Spinal cord (tissue), 9 donors: ENCODE measurements at regions not wholly inside any gene's neighbourhood (a gene's known extent, or its start where the extent isn't known, plus 50 kb on each side); places are given as distances from the start of the nearest gene placed in this dataset.
"Not testable (repeated sequence)": the region's sequence is repeated elsewhere in the genome, so short reads cannot be mapped to it uniquely, and the experiment has no call there.

ENCODE experiments used
- DNase-seq, 6 donors: peaks; one replicate each; pipeline versions ENCODE4 v3.0.0 to v3.0.0-alpha.2; 2013 to 2015; ENCODE audit warnings: low spot score in 6 of 6, low read depth in 4 of 6
- H3K27ac ChIP-seq: one replicate; pipeline ENCODE4 v1.5.1; 2013; ENCODE audit warnings: low read depth, low read length, control low read depth
- H3K27me3 ChIP-seq: one replicate; pipeline ENCODE4 v1.6.1; 2013; ENCODE audit warnings: low read length; ENCODE audit not compliant: control insufficient read depth, insufficient read depth
- H3K36me3 ChIP-seq: one replicate; pipeline ENCODE4 v1.6.1; 2013; ENCODE audit warnings: low read length; ENCODE audit not compliant: control insufficient read depth, insufficient read depth
- H3K4me1 ChIP-seq: one replicate; pipeline ENCODE4 v1.6.1; 2013; ENCODE audit warnings: low read length; ENCODE audit not compliant: control insufficient read depth, insufficient read depth
- H3K4me3 ChIP-seq: one replicate; pipeline ENCODE4 v1.5.1; 2013; ENCODE audit warnings: low read depth, low read length, control low read depth
- H3K9me3 ChIP-seq: one replicate; pipeline ENCODE4 v1.6.1; 2013; ENCODE audit warnings: low read length; ENCODE audit not compliant: control insufficient read depth, insufficient read depth
- WGBS: methylation state at CpG from one replicate; pipeline ENCODE4 v1.1.5; 2013; ENCODE audit warnings: missing lambda C conversion rate; ENCODE audit not compliant: insufficient coverage; 5-methylcytosine and 5-hydroxymethylcytosine counted together
- donor health status: healthy.

DNA sequence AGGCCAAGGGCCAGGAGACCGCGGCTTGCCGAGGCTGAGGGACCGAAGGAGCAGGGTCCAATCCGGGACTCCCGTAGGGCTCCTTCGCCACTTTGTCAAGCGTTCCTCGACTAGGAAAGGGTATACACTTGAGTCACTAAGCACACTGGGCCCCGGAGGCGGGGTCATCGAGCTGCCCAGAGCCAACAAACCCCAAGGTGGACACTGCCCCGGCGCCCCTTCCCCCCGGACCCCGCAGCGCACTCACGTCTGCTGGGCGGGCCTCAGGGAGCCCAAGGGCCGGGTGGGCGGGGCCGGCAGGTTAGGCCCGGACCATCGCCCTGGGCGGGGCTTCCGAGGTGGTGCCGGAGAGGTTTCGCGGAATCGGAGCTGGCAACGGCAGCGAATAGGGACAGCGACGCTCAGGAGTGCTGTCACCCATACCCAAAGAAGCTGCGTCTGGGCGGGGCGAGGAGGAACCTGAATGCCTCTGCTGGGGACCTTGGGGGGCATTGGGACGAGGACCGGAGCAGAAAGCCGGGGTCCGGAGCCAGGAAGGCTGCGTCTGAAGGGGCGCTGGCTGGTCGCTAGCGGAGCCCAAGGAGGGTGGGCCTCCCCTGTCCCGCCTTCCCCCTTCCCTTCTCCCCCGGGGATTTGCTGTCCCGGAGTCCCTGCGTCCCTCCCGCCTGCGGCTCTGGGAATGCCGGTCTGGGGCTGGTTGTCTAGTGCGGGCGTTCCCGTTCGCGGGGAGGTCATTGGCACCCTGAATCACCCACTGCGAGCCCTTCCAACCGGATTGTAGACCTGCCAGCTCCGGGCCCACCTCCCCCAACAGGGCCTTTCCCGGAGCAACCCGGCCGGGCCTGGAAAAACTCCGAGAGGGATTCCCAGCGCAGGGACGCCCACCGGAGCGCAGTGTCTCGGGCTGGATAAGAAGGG is 118.2 kb upstream of the SMURF2 start:
- Histone ChIP-seq H3K27me3 (peaks cover 60% of the 10 kb centered on the region), H3K4me1 (peaks cover 51% of the 10 kb centered on the region), H3K9me3 (no peaks in the 10 kb centered on the region), H3K36me3 (peaks cover 50% of the 10 kb centered on the region), H3K4me3 (peak overlapping the region; percentile 31), H3K27ac (no peak overlapping the region)
- 13% methylated on average over 66 of the region's 69 CpGs for WGBS
- peak in 2 of 6 donors; percentile 9 to 37 for DNase-seq

DNA sequence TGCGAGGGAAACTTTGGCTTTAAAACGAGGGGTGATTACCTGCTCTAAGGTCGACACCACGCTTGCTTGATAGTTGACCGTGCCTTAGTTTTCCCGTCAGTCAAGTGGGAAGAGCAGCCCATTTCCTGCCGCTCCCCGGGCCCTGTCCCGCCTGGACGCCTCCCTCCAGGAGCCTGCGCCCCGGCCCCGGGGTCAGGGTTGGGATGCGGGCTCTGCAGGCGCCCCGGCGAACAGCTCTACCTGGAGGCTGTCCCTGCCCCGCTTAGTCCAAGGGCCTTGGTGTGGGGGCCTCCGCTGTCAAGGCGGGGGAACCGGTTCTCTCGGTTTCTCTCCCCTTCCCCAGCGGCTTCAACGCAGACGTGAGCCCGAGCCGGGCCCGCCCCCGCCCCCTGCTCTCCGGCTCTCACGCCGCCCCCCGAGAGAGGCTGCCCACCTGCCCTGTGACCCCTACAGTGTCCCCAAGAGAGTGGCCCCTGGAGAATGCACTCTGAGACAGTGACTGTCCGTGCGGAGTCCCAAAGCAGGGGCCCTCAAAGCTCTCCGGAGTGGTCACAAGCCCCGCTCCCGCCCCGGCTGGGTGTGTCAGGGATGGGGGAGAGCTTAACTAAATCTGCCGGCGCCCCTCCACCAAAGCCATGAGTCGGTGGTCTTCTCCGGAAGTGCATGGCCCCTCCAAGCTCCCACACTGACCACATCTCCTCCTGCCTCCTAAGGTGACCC is 117.4 kb upstream of the SMURF2 start:
- peaks cover 42% of the 10 kb centered on the region for H3K36me3 ChIP-seq
- H3K4me3 ChIP-seq: no peak overlapping the region
- no peak for DNase-seq
- no peaks in the 10 kb centered on the region for H3K9me3 ChIP-seq
- H3K4me1 ChIP-seq: peaks cover 51% of the 10 kb centered on the region
- H3K27ac ChIP-seq: no peak overlapping the region
- whole genome bisulfite sequencing: 15% methylated on average over 40 of the region's 43 CpGs
- peaks cover 60% of the 10 kb centered on the region for H3K27me3 ChIP-seq

- peaks cover 51% of the 10 kb centered on the region for H3K4me1 ChIP-seq
- WGBS: 11% methylated on average over 7 of the region's 13 CpGs
- not testable (repeated sequence) for H3K4me3 ChIP-seq
Observed at GRCh38 chr17:64779098-64779375, 116.9 kb upstream of the SMURF2 start.

DNA sequence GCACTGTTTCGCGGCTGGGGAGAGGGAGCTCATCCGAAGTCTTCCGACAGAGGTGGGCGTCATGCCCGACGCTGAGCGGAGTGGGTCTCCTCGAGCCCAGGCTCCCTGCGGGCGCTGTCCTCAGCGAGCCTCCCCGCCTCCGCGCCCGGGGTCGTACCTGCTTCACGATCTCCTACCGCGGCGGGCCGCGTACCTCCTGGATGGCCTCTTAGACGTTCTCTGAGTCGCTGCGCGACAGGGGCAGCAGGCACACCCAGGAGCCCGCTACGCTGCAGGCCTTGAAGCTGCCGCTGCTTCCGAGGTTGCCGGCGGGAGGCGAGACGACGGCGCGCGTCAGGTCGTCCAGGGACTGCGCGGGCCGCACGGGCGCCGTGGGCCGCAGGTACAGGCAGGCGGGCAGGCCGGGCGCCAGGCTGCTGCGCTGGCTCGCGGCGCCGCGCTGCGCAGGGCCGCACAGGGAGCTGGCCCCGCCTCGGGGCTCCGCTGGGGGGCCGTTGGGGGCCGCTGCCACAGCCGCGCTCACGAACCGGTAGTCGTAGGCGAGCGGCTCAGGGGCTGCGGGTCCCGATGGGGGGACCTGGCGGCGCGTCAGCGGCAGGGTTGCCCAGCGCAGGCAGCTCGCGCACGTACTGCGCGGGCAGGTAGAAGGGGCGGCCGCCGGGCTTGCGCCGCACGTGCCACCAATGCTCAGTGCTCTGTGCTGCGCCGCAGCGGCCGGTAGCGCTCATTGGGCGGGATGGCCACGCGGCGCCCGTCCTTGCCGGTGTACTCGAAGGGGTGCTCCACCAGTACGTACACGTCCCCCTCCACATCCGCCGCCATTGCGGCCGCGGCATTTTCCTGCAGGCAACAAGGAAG is 116.4 kb upstream of the SMURF2 start:
- Histone ChIP-seq H3K27ac (no peak overlapping the region), H3K36me3 (peaks cover 35% of the 10 kb centered on the region), H3K4me3 (no peak overlapping the region), H3K9me3 (no peaks in the 10 kb centered on the region), H3K27me3 (peaks cover 53% of the 10 kb centered on the region), H3K4me1 (peaks cover 51% of the 10 kb centered on the region)
- DNase-seq: peak in 2 of 6 donors; percentile 49 to 56
- 3% methylated on average over 107 of the region's 107 CpGs for WGBS

More at GRCh38 chr17:64779098-64779375, 116.9 kb upstream of the SMURF2 start:
- not testable (repeated sequence) for H3K27ac ChIP-seq, DNase-seq, H3K9me3 ChIP-seq
- Histone ChIP-seq H3K36me3 (peaks cover 40% of the 10 kb centered on the region), H3K27me3 (peaks cover 57% of the 10 kb centered on the region)

DNA sequence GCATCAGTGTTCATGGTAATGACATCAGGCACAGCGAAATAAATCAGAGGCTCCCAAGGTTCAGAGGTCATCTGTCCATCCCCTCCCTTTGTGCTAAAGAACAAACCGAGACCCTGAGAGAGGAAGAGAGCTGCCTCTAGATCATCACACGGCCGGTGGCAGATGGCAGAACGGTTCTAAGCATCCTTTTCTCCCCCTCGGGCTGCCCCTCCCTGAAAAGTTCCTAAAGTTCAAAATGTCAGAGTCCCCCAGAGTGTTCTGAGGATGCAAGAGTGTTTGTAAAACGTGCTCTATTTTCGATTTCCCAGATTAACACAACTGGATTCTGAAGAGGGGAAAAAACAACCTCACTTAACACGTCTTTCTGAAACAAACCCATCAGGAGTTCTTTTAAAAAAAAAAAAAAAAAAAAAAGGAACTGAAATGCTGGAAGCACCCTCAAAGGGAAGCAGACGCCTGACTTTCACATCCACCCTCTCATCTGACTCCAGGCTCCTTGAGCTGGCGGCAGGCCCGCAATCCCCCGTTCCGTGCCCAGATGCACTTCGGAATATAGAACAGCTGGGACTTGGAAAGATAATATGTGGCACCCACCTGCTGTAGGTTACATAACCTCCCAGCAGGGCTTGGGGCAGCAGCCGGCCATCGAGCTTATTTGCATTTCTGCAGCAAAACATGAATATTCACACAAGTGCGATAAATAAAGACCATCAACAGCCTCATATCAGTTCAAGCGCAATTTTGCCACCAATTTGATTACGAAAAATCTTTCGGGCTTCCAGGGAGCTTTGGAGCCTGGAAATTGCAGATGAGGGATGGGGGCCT is 115.5 kb upstream of the SMURF2 start:
- WGBS: 17% methylated on average over 13 of the region's 21 CpGs
- H3K4me1 ChIP-seq: peaks cover 51% of the 10 kb centered on the region
- peaks cover 49% of the 10 kb centered on the region for H3K27me3 ChIP-seq
- H3K4me3 ChIP-seq: no peak overlapping the region
- H3K27ac ChIP-seq: no peak overlapping the region
- DNase-seq: peak in 2 of 6 donors; percentile 54 to 61
- no peaks in the 10 kb centered on the region for H3K9me3 ChIP-seq
- peaks cover 31% of the 10 kb centered on the region for H3K36me3 ChIP-seq

DNA sequence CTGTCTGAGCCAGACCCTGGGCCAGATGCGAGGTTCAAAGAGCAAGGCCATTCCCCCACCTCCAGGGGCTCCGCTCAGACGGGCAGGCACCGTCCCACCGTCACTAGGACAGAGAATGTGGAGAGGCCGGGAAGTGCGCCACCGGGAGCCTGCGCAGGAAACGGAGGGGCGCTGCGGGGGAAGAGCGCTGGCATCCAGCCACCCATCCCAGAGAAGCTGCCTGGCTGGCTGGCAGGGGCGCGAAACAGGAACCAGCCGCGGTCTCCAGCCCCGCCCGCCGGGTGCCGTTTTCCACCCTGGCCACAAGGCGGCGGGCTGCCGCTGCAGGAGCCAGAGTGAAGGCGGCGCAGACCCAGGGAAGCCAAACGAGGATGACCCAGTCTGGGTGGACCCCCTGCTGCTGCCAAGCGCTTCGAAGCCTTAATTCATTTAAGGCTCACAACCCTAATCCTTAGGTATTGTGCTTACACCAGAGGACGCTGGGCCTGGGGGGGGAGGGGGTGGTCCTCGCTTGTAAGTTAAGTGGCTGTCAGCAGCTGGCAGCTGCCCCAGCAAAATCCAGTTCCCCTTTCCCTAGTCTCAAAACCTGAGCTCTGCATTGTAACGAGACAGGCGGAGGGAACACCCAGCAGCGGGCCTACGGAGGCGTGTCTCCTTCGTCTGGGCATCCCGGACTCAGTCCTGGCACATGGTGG is 114.8 kb upstream of the SMURF2 start:
- peak in 5 of 6 donors; percentile 50 to 93 (median 56) for DNase-seq
- not testable (repeated sequence) for H3K27ac ChIP-seq, H3K9me3 ChIP-seq
- Histone ChIP-seq H3K4me1 (peaks cover 51% of the 10 kb centered on the region), H3K36me3 (peaks cover 26% of the 10 kb centered on the region), H3K4me3 (peak overlapping the region; percentile 32), H3K27me3 (peaks cover 42% of the 10 kb centered on the region)
- WGBS: 3% methylated on average over 32 of the region's 38 CpGs

- DNase-seq: no peak
- peaks cover 35% of the 10 kb centered on the region for H3K27me3 ChIP-seq
- no peaks in the 10 kb centered on the region for H3K9me3 ChIP-seq
- H3K36me3 ChIP-seq: peaks cover 22% of the 10 kb centered on the region
- H3K4me3 ChIP-seq: no peak overlapping the region
- H3K27ac ChIP-seq: no peak overlapping the region
- 78% methylated on average over 13 of the region's 15 CpGs for WGBS
- H3K4me1 ChIP-seq: peaks cover 43% of the 10 kb centered on the region
Observed at GRCh38 chr17:64775701-64776570, 113.8 kb upstream of the SMURF2 start.
